NCI-H774 (cell line): ENCODE measurements at regions not wholly inside any gene's neighbourhood (a gene's known extent, or its start where the extent isn't known, plus 50 kb on each side); places are given as distances from the start of the nearest gene placed in this dataset.
"Not testable (repeated sequence)": the region's sequence is repeated elsewhere in the genome, so short reads cannot be mapped to it uniquely, and the experiment has no call there.

Experiments used
- DNase-seq: peaks from one replicate; lab custom pipeline; 2025; lab: John Stamatoyannopoulos, UW

DNA sequence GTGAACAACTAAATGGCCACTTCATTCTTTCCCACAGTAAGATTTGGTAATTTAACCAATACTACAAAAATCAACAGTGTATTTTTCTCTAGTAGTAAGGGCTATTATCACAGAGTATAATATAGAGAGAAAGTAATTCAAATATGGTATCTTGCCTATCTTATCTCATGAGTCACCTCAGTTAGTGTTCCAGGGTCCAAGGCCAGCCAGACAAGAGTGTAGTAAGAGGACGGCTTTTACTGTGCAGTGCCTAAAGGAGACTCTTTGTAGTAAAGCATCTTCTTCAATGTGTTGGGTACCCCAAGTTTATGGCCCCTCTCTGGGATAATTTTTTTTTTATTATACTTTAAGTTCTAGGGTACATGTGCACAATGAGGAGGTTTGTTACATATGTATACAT, 607.4 kb downstream of the PKHD1 start:
- no peak for DNase-seq

- not testable (repeated sequence) for DNase-seq
These were observed 601.5 kb downstream of the PKHD1 start for GRCh38 chr6:51485869-51486268.

DNA sequence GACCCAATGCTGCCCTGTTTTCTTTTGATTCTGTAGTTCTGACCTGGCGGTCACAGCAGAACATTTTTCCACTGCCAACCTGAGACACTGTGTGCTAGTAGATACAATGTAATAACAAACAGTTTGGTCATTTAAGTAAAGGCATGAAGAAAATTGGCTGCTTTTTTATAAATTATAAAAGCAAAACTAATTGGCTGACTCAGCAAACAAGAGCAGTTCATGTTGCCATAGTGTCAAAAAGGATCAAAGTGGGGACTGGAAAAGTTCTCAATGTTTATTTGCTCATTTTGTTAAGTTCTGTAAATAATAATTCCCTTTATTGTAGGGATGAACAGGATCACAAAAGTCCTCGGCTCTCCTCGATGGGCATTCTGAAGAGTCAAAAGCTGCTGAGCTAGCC, 599.5 kb downstream of the PKHD1 start:
- DNase-seq: no peak

GRCh38 chr6:51489133-51489532, 598.3 kb downstream of the PKHD1 start:
- DNase-seq: no peak

- no peak for DNase-seq
These were observed 597.3 kb downstream of the PKHD1 start for GRCh38 chr6:51490101-51490500.

DNA sequence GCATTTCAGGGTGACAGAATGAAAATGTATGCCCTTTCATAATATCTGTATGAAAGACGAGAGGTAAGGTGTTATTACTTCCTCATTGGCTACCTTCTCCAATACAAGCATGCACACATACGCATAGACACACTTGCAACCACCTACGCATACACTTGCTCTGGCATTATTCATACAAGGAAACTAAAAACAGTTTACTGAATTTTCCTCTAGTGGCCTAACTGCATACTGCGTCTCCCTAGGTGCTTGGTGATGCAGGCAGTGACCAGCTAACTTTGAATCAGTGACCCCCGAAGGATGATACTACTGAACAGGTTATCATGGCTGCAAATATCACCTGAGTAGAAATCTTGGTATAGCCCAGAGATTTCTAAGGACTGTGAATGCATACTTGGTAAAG, 593.1 kb downstream of the PKHD1 start:
- DNase-seq: no peak

DNA sequence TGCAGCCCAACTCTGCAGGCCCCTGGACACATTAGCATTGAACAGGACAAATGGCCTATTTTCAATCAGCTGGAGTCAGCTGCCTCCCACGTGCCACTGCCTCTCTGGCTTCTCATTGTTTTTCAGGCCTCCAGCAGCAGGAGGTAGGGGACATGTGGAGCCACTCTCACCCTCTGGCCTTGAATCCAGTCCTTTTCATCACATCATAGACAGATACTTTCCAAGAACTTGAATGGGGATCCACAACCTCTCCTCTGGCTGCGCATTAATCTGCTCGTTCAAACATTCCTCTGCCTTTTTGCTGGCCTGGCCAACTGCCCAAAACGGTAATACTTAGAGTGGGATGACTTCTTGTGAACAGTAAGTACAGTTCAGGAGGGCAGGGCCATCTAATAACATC, 592.3 kb downstream of the PKHD1 start:
- no peak for DNase-seq

GRCh38 chr6:51495610-51496396, 591.6 kb downstream of the PKHD1 start:
- no peak for DNase-seq

DNA sequence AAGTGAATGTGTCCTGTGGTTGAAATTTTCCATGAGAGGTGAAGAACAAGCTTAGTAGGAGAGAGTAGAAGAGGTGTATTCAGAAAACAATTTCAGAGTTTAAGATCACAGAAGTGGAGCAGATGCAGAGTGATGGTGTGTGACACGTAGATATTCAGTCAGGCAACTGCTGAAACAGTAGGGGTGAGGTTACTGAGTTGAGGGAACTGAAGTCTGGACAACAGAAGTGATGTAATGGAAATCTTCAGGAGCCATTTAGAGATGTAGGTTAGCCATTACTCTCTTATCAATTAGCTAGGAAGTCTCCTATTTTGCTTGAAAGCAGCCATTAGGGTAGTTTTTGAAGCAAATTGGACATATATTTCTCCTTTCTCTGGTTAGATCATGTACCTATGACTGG, 584.4 kb downstream of the PKHD1 start:
- DNase-seq: no peak

- DNase-seq: no peak
These were observed 582.0 kb downstream of the PKHD1 start for GRCh38 chr6:51505434-51505833.

GRCh38 chr6:51509597-51509996, 577.8 kb downstream of the PKHD1 start:
- DNase-seq: no peak

DNA sequence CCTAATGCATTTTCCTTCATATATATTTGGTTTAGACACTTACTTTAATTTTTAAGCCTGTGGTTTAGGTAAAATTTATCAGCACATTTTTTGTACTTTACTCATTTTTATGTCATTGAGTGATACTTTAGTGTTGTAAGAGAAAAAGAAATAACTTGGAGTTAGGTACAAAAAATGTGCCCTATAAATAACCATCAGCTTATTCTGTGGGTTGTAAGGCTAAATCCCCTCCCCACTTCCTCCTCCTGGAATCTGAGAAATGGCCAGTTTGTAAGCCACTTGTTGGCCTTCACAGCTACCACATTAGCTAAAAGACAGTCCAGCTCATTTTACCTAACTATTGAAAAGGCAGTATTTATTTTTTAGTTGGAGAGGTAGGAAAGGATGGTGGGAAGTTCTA, 576.3 kb downstream of the PKHD1 start:
- DNase-seq: no peak

DNA sequence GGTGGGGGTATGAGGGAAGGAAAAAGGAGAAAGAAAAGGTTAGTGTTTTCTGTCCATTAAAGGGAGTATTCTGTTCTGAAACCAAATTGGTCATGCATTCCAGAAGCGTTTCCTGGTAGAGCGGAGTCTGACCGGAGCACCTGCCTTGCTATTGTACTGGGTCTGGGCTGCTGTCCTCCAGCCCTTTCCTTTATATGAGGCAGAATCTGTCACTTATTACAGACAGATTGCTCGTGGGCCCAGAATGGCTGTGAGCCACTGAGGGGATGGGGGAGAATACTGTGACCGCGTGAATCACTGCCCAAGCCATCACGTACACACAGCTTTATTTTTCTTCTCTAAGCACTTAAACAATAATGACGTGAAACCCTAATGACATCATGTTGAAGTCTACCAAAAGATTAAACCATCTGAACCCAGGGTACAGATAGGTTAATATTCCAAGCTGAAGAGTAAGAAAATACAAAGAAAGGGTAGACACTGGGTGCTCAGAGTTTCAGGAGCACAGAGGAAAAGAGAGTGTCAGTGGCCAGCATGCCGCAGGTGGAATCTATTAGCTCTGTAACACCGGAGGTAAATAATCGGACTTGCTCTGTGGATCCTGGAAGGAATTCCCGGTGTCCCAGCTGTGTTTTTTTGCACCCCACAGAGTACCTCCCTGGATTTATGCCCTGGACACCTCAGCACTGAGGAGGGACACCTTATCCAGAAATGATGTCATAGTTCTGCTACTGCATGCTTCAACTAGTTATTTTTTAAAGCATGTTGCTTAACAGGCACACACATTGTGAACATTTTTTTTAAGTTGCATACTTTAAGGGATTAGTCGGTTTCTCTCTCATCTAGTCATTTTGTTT, 573.3 kb downstream of the PKHD1 start:
- DNase-seq: no peak

GRCh38 chr6:51514748-51515402, 572.5 kb downstream of the PKHD1 start:
- no peak for DNase-seq

DNA sequence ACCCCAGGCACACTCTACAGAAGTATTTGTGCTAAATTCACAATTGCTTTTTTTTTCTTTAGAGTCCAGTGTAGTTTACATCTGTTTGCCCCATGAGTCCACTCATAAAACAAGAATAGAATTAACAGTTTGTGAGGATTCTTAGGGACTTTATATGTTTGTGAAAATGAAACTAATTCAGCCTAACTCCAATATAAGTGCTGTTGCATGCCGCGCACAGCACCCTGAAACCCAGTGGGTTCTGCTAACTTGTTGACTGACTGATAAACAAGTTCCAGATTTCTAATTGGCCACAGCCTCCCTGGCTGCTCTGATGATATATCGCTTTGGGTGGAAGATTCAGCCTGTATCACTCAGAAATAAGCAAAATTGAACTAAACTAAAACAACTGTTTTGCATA, 561.4 kb downstream of the PKHD1 start:
- no peak for DNase-seq

DNA sequence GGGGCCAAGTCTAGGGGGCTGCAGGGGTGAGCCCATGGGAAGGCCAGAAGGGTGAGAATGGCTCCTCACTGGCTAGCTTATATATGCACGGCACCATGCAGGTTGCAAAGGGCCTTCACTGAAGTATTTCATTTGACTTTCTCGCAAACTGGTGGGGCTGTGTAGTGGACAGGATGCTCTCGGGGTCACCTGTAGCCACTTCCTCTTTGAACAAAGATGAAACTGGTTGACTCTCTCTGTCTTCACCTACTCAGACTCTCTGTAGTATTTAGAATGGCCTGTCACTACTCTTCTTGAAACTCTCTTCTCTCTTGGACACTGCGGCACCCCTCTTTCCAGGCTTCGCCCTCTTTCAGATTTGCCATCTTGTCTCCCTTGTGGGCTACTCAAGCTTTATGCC, 560.5 kb downstream of the PKHD1 start:
- DNase-seq: no peak

- DNase-seq: no peak
These were observed 558.9 kb downstream of the PKHD1 start for GRCh38 chr6:51528556-51528955.

DNA sequence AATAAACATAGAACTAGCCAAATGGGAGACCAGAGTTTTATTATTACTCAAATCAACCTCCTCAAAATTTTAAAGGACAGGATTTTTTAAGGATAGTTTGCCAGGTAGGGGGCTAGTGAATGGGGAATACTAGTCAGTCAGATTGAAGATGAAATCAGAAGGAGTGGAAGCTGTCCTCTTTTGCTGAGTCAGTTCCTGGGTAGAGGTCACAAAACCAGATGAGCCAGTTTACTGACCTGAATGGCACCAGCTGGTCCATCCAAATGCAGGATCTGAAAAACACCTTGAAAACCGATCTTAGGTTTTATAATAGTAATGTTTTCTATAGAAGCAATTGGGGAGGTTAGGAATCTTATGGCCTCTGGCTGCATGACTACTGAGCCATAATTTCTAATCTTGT, 558.2 kb downstream of the PKHD1 start:
- no peak for DNase-seq

DNA sequence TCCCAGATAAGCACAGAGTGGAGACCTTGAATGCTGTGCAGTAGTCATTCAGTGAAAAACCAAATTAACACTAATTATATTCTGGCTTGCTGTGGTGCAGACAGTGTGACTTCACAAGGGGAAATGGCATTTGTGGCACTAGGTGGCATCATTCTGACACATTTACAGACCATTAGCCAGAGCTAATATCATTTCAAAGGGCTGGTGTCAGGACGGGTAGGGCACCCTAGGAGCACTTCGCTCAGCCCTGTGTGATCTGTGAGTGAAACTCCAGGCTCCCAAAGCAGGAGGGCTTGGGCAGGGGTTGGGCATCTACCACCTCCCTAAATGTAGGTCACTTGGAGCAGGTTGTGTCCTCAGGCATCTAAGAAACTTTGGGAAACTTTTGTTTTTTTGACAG, 555.8 kb downstream of the PKHD1 start:
- no peak for DNase-seq

GRCh38 chr6:51533962-51534361, 553.5 kb downstream of the PKHD1 start:
- no peak for DNase-seq

DNA sequence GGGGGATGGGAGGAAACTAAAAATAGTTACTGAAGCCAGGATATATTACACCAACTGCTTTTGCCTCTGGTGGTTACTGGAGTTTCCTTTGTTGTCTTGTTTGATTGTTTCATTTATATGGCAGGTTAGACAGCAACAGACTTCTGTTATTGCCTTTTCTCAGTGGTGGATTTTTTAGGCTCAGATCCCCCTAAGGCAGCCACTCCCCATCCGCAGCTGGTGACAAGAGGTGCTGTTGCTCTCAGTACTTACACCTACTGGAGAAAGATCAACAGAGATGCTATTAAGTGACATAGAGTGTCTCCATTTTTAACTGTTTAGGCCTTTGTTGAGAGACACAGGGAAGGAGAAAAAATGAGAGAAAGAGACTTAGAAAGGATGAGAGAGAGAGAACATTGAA, 552.1 kb downstream of the PKHD1 start:
- no peak for DNase-seq

DNA sequence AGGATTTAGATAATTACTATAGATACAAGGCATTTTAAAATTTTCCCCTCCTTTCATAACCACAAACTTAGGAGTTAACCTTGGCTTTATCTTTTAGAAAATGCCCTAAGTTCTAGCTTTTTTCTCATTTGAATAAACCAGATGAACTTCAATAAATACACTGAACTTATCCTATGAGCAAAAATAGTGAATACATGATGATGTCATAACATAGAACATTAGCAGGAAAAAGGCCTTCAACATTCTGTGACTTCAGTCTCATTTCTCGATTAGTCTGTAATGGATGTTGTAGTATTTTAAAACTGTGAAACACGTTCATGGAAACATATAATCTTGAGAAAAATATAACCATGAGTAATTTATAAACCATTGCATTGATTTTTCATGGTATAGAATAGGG, 550.7 kb downstream of the PKHD1 start:
- DNase-seq: no peak

DNA sequence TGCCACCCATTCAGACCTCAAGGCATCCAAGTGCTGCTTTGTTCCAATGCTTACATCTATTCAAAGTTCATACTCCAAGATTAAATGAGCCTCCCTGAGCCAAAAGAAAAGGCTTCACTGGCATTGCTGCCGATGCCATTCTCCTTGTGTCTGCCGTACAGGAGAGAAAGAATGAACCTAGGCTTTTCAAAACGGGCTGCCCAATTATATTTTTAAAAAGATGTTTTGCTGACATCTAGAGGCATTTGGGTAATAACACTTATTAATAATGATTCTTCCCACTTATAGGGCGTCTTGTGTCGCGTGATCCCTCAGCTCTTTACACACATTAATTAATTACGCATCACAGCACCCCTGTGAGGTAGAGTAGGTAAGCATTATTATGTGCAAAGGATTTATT, 545.6 kb downstream of the PKHD1 start:
- no peak for DNase-seq
